Prostate gland (tissue), 2 donors: ENCODE measurements at regions not wholly inside any gene's neighbourhood (a gene's known extent, or its start where the extent isn't known, plus 50 kb on each side); places are given as distances from the start of the nearest gene placed in this dataset.

ENCODE experiments used
- DNase-seq: peaks from one replicate; pipeline ENCODE4 v3.0.0-alpha.2; 2019; ENCODE audit warnings: low spot score
- H3K27ac ChIP-seq, 2 donors: fragments of 200-600 bp; sonication (generic); 2 replicates each; pipeline ENCODE4 v1.5.1; 2017 to 2019
- H3K27me3 ChIP-seq: fragments of 200-600 bp; sonication (generic); replicated peaks from 2 replicates; pipeline ENCODE4 v1.5.1; 2019; ENCODE audit not compliant: insufficient read depth
- H3K36me3 ChIP-seq, 2 donors: fragments of 200-600 bp; sonication (generic); 1 replicate in 1 of 2; 2 replicates in 1 of 2; pipeline versions ENCODE4 v1.5.1 to v1.8.1; 2017 to 2019
- H3K4me1 ChIP-seq: fragments of 200-600 bp; sonication (generic); replicated peaks from 2 replicates; pipeline ENCODE4 v1.5.1; 2019
- H3K4me3 ChIP-seq, 2 donors: fragments of 200-600 bp; sonication (generic); 2 replicates each; pipeline ENCODE4 v1.5.1; 2017 to 2019
- H3K9me3 ChIP-seq: fragments of 200-600 bp; sonication (generic); 2 replicates; pipeline ENCODE4 v1.5.1; 2017
- POLR2A ChIP-seq: fragments of 450-650 bp; IDR thresholded peaks from one replicate; pipeline ENCODE4 v1.6.1; 2016; ENCODE audit warnings: antibody characterized with exemption, mild to moderate bottlenecking
- POLR2AphosphoS5 ChIP-seq: sonication (generic); formaldehyde crosslinking; IDR thresholded peaks from one replicate; pipeline ENCODE4 v1.6.1; 2017; ENCODE audit warnings: antibody characterized with exemption
- WGBS: methylation state at CpG from one replicate; pipeline ENCODE4 v1.1.5; 2018; 5-methylcytosine and 5-hydroxymethylcytosine counted together
- intact Hi-C: fragments of 100-400 bp; cut with DNase I; formaldehyde crosslinking; loops from one replicate; pipeline ENCODE4 v1.14.2; 2022
- TF ChIP-seq, protein P1 (sequence below), 4 experiments: fragments of 200-600 bp in 2 of 4; fragments of 450-650 bp in 2 of 4; sonication (generic) in 2 of 4; IDR thresholded peaks; 1 replicate in 3 of 4; 2 replicates in 1 of 4; pipeline ENCODE4 v1.5.1; 2016 to 2019; ENCODE audit warnings: antibody characterized with exemption in 4 of 4, mild to moderate bottlenecking in 2 of 4, moderate library complexity in 2 of 4

DNA sequence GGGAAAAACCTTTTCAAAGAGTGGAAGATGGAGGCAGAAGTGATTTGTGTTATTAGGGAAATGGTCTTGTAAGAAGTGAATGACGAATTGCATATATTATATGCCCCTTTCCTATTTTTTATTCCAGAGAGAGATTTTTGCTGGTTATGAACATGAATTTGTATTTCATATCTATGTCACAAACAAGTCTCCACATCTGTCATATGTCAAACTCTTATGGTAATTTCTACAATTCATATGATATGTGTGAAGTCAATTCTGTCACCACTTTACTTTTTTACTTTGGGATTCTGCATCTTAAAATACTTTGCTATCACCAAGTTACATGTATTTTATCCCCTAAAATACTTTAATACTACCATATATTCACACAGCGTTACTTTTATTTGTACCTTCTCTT lies 594.2 kb upstream of the ARPP21 start:
- Histone ChIP-seq H3K27me3 (no peaks in the 10 kb centered on the region), H3K9me3 (no peaks in the 10 kb centered on the region), H3K4me3 (no peak overlapping the region), H3K27ac (no peak overlapping the region), H3K36me3 (no peaks in the 10 kb centered on the region), H3K4me1 (no peaks in the 10 kb centered on the region)
- no peak for DNase-seq
- 87% methylated on average over 2 of the region's 2 CpGs for WGBS
- intact Hi-C loops, result no loop called here
- TF ChIP-seq POLR2AphosphoS5 (no peak), POLR2A (no peak)
- TF ChIP-seq, protein P1, sequence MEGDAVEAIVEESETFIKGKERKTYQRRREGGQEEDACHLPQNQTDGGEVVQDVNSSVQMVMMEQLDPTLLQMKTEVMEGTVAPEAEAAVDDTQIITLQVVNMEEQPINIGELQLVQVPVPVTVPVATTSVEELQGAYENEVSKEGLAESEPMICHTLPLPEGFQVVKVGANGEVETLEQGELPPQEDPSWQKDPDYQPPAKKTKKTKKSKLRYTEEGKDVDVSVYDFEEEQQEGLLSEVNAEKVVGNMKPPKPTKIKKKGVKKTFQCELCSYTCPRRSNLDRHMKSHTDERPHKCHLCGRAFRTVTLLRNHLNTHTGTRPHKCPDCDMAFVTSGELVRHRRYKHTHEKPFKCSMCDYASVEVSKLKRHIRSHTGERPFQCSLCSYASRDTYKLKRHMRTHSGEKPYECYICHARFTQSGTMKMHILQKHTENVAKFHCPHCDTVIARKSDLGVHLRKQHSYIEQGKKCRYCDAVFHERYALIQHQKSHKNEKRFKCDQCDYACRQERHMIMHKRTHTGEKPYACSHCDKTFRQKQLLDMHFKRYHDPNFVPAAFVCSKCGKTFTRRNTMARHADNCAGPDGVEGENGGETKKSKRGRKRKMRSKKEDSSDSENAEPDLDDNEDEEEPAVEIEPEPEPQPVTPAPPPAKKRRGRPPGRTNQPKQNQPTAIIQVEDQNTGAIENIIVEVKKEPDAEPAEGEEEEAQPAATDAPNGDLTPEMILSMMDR (IDR thresholded peaks at IDR 0.05), result no peak

DNA sequence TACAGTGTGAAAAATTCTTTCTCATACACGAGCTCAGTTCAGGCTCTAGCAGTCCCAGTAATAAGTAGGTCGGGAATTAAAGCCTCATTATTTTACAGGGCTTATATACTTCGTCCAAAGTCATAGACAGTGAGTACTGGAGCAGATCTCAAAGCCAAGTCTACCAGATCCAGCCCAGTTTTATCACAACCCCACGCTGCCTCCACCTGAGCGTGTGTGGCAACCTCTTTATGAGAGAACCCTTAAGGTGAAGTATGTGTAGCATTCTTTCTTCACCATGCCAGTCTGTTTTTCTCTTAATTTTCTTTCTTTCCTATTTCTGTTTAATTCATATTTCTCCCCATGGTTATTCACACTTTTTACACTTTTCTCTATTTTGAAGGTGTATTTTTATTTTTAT lies 574.6 kb upstream of the ARPP21 start:
- intact Hi-C loops, result no loop called here
- H3K36me3 ChIP-seq, result no peaks in the 10 kb centered on the region
- no peaks in the 10 kb centered on the region for H3K27me3 ChIP-seq
- no peaks in the 10 kb centered on the region for H3K4me1 ChIP-seq
- H3K9me3 ChIP-seq, result no peaks in the 10 kb centered on the region
- H3K27ac ChIP-seq, result no peak overlapping the region
- no peak for DNase-seq
- WGBS, result 70% methylated on average over 5 of the region's 5 CpGs
- TF ChIP-seq POLR2A, result no peak
- TF ChIP-seq, protein P1 (IDR thresholded peaks at IDR 0.05), result no peak
- no peak for TF ChIP-seq POLR2AphosphoS5
- H3K4me3 ChIP-seq, result no peak overlapping the region

DNA sequence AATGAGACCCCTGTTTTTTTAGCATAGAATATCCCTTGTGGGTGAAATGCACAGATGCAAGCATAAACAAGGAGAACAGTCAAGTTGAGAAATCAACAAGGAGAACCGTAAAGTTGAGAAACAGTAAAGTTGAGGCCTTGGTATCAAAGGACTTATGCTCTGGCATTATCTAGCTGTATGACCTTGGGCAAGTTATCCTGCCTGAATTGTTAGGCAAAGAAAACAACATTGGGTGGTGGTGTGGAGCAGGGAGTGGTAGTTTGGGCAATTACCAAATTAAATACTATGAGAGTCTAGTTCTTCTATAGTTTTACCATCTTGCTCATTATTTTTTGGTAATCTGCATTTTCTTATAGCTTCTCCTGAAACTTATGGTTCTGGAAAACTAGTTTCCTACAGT lies 573.4 kb upstream of the ARPP21 start:
- Histone ChIP-seq H3K36me3 (no peaks in the 10 kb centered on the region), H3K4me1 (no peaks in the 10 kb centered on the region), H3K4me3 (no peak overlapping the region), H3K27me3 (no peaks in the 10 kb centered on the region), H3K9me3 (no peaks in the 10 kb centered on the region), H3K27ac (no peak overlapping the region)
- intact Hi-C loops, result no loop called here
- TF ChIP-seq POLR2A (no peak), POLR2AphosphoS5 (no peak)
- TF ChIP-seq, protein P1 (IDR thresholded peaks at IDR 0.05), result no peak
- DNase-seq, result no peak
- WGBS, result 88% methylated on average over 1 of the region's 1 CpG

DNA sequence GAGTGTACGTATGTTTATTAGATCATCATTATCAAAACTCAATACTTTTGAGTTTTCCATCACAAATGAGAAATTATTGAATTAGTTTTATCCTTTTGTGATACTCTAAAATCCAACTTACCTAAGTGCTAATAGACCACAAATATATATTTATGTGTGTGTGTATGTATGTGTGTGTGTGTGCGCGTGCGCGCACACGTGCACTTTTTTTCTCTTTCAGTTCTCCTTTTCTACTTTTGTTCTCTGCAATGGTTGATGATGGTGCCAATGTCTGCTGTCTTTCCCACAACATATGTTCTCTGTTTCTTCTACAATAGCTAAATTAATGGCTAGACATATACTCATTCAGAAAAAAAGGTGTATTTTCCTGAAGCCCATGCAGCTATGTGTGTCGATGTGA lies 571.6 kb upstream of the ARPP21 start:
- no peaks in the 10 kb centered on the region for H3K9me3 ChIP-seq
- WGBS, result 97% methylated on average over 7 of the region's 7 CpGs
- H3K27ac ChIP-seq, result no peak overlapping the region
- intact Hi-C loops, result no loop called here
- no peaks in the 10 kb centered on the region for H3K4me1 ChIP-seq
- H3K36me3 ChIP-seq, result no peaks in the 10 kb centered on the region
- H3K4me3 ChIP-seq, result no peak overlapping the region
- TF ChIP-seq, protein P1 (IDR thresholded peaks at IDR 0.05), result no peak
- TF ChIP-seq POLR2AphosphoS5, result no peak
- no peaks in the 10 kb centered on the region for H3K27me3 ChIP-seq
- DNase-seq, result no peak

DNA sequence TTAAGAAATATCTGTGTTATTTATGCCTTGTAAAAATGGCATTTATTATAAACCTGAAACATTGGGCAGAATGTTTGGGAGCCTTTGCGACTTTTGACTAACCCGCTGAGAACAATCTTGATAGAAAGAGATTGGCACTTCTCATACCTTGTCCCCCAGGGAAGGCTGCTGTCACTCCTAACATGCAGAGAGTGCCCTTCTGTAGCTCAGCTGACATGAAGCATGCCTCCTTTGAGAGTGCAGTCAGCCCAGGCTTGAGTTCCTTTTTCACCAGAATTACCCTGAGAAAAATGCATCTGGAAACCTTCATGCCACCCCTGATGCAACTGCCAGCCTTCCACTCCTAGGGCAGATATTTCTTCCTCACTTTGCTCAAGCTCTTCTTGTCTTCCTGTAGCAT lies 569.2 kb upstream of the ARPP21 start:
- Histone ChIP-seq H3K4me3 (no peak overlapping the region), H3K4me1 (no peaks in the 10 kb centered on the region), H3K36me3 (no peaks in the 10 kb centered on the region), H3K27me3 (no peaks in the 10 kb centered on the region), H3K9me3 (no peaks in the 10 kb centered on the region), H3K27ac (no peak overlapping the region)
- intact Hi-C loops, result no loop called here
- TF ChIP-seq, protein P1 (IDR thresholded peaks at IDR 0.05), result no peak
- no peak for TF ChIP-seq POLR2AphosphoS5
- no peak for TF ChIP-seq POLR2A
- WGBS, result 90% methylated on average over 2 of the region's 2 CpGs
- no peak for DNase-seq
